HEK293 (cell line): ENCODE measurements at regions not wholly inside any gene's neighbourhood (a gene's known extent, or its start where the extent isn't known, plus 50 kb on each side); places are given as distances from the start of the nearest gene placed in this dataset.

ENCODE experiments used
- CTCF ChIA-PET: fragments of 350-600 bp; formaldehyde crosslinking; extraction: SDS; loops from one replicate; lab custom pipeline; 2021; ENCODE audit warnings: antibody characterized with exemption; lab: Yijun Ruan, JAX
- POLR2A ChIA-PET: fragments of 300-600 bp; formaldehyde crosslinking; extraction: SDS; loops from one replicate; lab custom pipeline; 2020; ENCODE audit warnings: antibody characterized with exemption, inconsistent platforms; lab: Yijun Ruan, JAX
- H3K27ac ChIP-seq: fragments of 200-500 bp; sonication (Bioruptor generic); 2 replicates; pipeline ENCODE4 v1.5.1; 2014; ENCODE audit warnings: low read depth, low read length, control low read depth, inconsistent platforms; ENCODE audit errors: extremely low read depth
- H3K36me3 ChIP-seq, 2 experiments: fragments of 200-500 bp in 1 of 2; sonication (Bioruptor generic) in 1 of 2; 1 replicate in 1 of 2; 2 replicates in 1 of 2; pipeline ENCODE4 v1.5.1; 2014 to 2017; ENCODE audit warnings: inconsistent platforms in 2 of 2, low read length in 2 of 2; ENCODE audit not compliant: control insufficient read depth in 2 of 2, insufficient read depth in 1 of 2
- H3K4me1 ChIP-seq: fragments of 200-500 bp; sonication (Bioruptor generic); 2 replicates; pipeline ENCODE4 v1.5.1; 2014; ENCODE audit warnings: mild to moderate bottlenecking, low read length, inconsistent platforms; ENCODE audit not compliant: control insufficient read depth, insufficient read depth
- H3K4me3 ChIP-seq: 2 replicates; pipeline ENCODE4 v1.5.1; 2011; ENCODE audit warnings: low read depth, mild to moderate bottlenecking, control low read depth, low read length, moderate library complexity
- H3K9me3 ChIP-seq: fragments of 200-500 bp; sonication (Bioruptor generic); 2 replicates; pipeline ENCODE4 v1.5.1; 2014; ENCODE audit warnings: low read depth, low read length, inconsistent platforms; ENCODE audit not compliant: control insufficient read depth, insufficient read depth
- AEBP2 ChIP-seq: fragments of 450-650 bp; formaldehyde crosslinking; IDR thresholded peaks from 2 replicates; pipeline ENCODE4 v1.5.1; 2016; ENCODE audit warnings: missing biosample characterization, missing genetic modification characterization, borderline replicate concordance
- GLIS2 ChIP-seq: fragments of 450-650 bp; formaldehyde crosslinking; IDR thresholded peaks from 2 replicates; pipeline ENCODE4 v1.5.1; 2016; ENCODE audit warnings: missing biosample characterization, missing genetic modification characterization
- INSM2 ChIP-seq: fragments of 450-650 bp; formaldehyde crosslinking; IDR thresholded peaks from 2 replicates; pipeline ENCODE4 v1.5.1; 2016; ENCODE audit warnings: missing biosample characterization, missing genetic modification characterization
- REST ChIP-seq: fragments of 450-650 bp; formaldehyde crosslinking; IDR thresholded peaks from 2 replicates; pipeline ENCODE4 v1.5.1; 2016; ENCODE audit warnings: missing biosample characterization, missing genetic modification characterization
- SP3 ChIP-seq: fragments of 450-650 bp; formaldehyde crosslinking; IDR thresholded peaks from 2 replicates; pipeline ENCODE4 v1.5.1; 2016; ENCODE audit warnings: missing biosample characterization, missing genetic modification characterization
- ZBTB21 ChIP-seq: fragments of 450-650 bp; formaldehyde crosslinking; IDR thresholded peaks from 2 replicates; pipeline ENCODE4 v1.5.1; 2017; ENCODE audit warnings: missing biosample characterization, missing genetic modification characterization
- ZNF140 ChIP-seq: fragments of 450-650 bp; formaldehyde crosslinking; IDR thresholded peaks from 2 replicates; pipeline ENCODE4 v1.5.1; 2016; ENCODE audit warnings: missing biosample characterization, missing genetic modification characterization
- ZNF2 ChIP-seq: fragments of 450-650 bp; formaldehyde crosslinking; IDR thresholded peaks from 2 replicates; pipeline ENCODE4 v1.5.1; 2016; ENCODE audit warnings: missing biosample characterization, missing genetic modification characterization
- ZNF23 ChIP-seq: fragments of 450-650 bp; formaldehyde crosslinking; IDR thresholded peaks from 2 replicates; pipeline ENCODE4 v1.5.1; 2016; ENCODE audit warnings: missing biosample characterization, missing genetic modification characterization, borderline replicate concordance
- ZNF394 ChIP-seq: fragments of 450-650 bp; formaldehyde crosslinking; IDR thresholded peaks from 2 replicates; pipeline ENCODE4 v1.5.1; 2016; ENCODE audit warnings: missing biosample characterization, missing genetic modification characterization, mild to moderate bottlenecking, moderate library complexity, borderline replicate concordance
- ZNF426 ChIP-seq: fragments of 450-650 bp; formaldehyde crosslinking; IDR thresholded peaks from 2 replicates; pipeline ENCODE4 v1.5.1; 2017; ENCODE audit warnings: missing biosample characterization, missing genetic modification characterization, mild to moderate bottlenecking, inconsistent platforms, moderate library complexity
- ZNF48 ChIP-seq: fragments of 450-650 bp; formaldehyde crosslinking; IDR thresholded peaks from 2 replicates; pipeline ENCODE4 v1.5.1; 2016; ENCODE audit warnings: missing biosample characterization, missing genetic modification characterization
- ZNF510 ChIP-seq: fragments of 450-650 bp; formaldehyde crosslinking; IDR thresholded peaks from 2 replicates; pipeline ENCODE4 v1.5.1; 2018; ENCODE audit warnings: mild to moderate bottlenecking, missing genetic modification characterization, missing biosample characterization; ENCODE audit not compliant: insufficient replicate concordance
- ZNF518A ChIP-seq: fragments of 450-650 bp; formaldehyde crosslinking; conservative IDR thresholded peaks from 2 replicates; pipeline ENCODE4 v1.5.1; 2016; ENCODE audit warnings: low read depth, missing biosample characterization, missing genetic modification characterization
- ZNF555 ChIP-seq: fragments of 450-650 bp; formaldehyde crosslinking; conservative IDR thresholded peaks from 2 replicates; pipeline ENCODE4 v1.5.1; 2017; ENCODE audit warnings: missing biosample characterization, mild to moderate bottlenecking, missing genetic modification characterization, inconsistent platforms
- ZNF558 ChIP-seq: fragments of 450-650 bp; formaldehyde crosslinking; IDR thresholded peaks from 2 replicates; pipeline ENCODE4 v1.5.1; 2016; ENCODE audit warnings: missing biosample characterization, missing genetic modification characterization
- ZNF560 ChIP-seq: fragments of 450-650 bp; formaldehyde crosslinking; IDR thresholded peaks from 2 replicates; pipeline ENCODE4 v1.5.1; 2017; ENCODE audit warnings: missing biosample characterization, missing genetic modification characterization, borderline replicate concordance
- ZNF561 ChIP-seq: fragments of 450-650 bp; IDR thresholded peaks from 2 replicates; pipeline ENCODE4 v1.5.1; 2018; ENCODE audit warnings: missing biosample characterization, missing genetic modification characterization, borderline replicate concordance
- ZNF654 ChIP-seq: fragments of 450-650 bp; formaldehyde crosslinking; IDR thresholded peaks from 2 replicates; pipeline ENCODE4 v1.5.1; 2016; ENCODE audit warnings: low read depth, missing biosample characterization, missing genetic modification characterization
- ZNF664 ChIP-seq: fragments of 450-650 bp; formaldehyde crosslinking; IDR thresholded peaks from 2 replicates; pipeline ENCODE4 v1.5.1; 2016; ENCODE audit warnings: missing biosample characterization, missing genetic modification characterization
- ZSCAN18 ChIP-seq: fragments of 450-650 bp; formaldehyde crosslinking; IDR thresholded peaks from 2 replicates; pipeline ENCODE4 v1.5.1; 2016; ENCODE audit warnings: missing biosample characterization, missing genetic modification characterization

GRCh38 chr10:57741751-57742150 lies 525.9 kb downstream of the IPMK start:
- ChIA-PET CTCF (no interaction called here), POLR2A (no interaction called here)
- Histone ChIP-seq H3K36me3 (no peaks in the 10 kb centered on the region), H3K4me1 (no peaks in the 10 kb centered on the region), H3K27ac (no peak overlapping the region), H3K9me3 (no peaks in the 10 kb centered on the region), H3K4me3 (no peak overlapping the region)
- TF ChIP-seq ZNF558 (peak; percentile 74; the same call in 1 of the 2 replicates), ZNF518A (tag by site-specific recombination) (peak; percentile 84), GLIS2 (no peak), ZNF664 (tag by site-specific recombination) (peak; percentile 19; the same call in 1 of the 2 replicates), ZSCAN18 (tag by site-specific recombination) (no peak), AEBP2 (tag by site-specific recombination) (no peak), INSM2 (tag by site-specific recombination) (no peak), ZNF394 (tag by site-specific recombination) (peak; percentile 91), SP3 (tag by site-specific recombination) (no peak), ZNF510 (tag by site-specific recombination) (peak; percentile 27), ZNF555 (tag by site-specific recombination) (peak; percentile 83), ZBTB21 (tag by site-specific recombination) (peak; percentile 27; the same call in 1 of the 2 replicates), REST (tag by site-specific recombination) (peak; percentile 54; the same call in 1 of the 2 replicates), ZNF560 (tag by site-specific recombination) (0 out of 2 replicates have a peak, but pooled peaks have one; percentile 31), ZNF654 (peak; percentile 33), ZNF426 (peak; percentile 83), ZNF561 (no peak), ZNF48 (no peak), ZNF23 (tag by site-specific recombination) (no peak), ZNF140 (peak; percentile 57; the same call in 1 of the 2 replicates), ZNF2 (tag by site-specific recombination) (no peak)
